WERI-Rb-1 (cell line): ENCODE measurements at regions not wholly inside any gene's neighbourhood (a gene's known extent, or its start where the extent isn't known, plus 50 kb on each side); places are given as distances from the start of the nearest gene placed in this dataset.
"Not testable (repeated sequence)": the region's sequence is repeated elsewhere in the genome, so short reads cannot be mapped to it uniquely, and the experiment has no call there.

Source experiments
- DNase-seq: peaks from one replicate; pipeline ENCODE4 v3.0.0-alpha.2; 2020
- H3K27ac ChIP-seq: fragments of 250-450 bp; sonication (Bioruptor Pico); 2 replicates; pipeline ENCODE4 v1.5.1; 2020; ENCODE audit warnings: mild to moderate bottlenecking, moderate library complexity
- H3K27me3 ChIP-seq: fragments of 250-450 bp; sonication (Bioruptor Pico); 2 replicates; pipeline ENCODE4 v1.5.1; 2021; ENCODE audit warnings: mild to moderate bottlenecking, low read depth, moderate library complexity; ENCODE audit not compliant: insufficient read depth, severe bottlenecking
- H3K36me3 ChIP-seq: fragments of 250-450 bp; sonication (Bioruptor Pico); 2 replicates; pipeline ENCODE4 v1.5.1; 2020; ENCODE audit warnings: mild to moderate bottlenecking, moderate library complexity
- H3K4me3 ChIP-seq: 2 replicates; pipeline ENCODE4 v1.5.1; 2011; ENCODE audit warnings: low read depth, mild to moderate bottlenecking, control low read depth, low read length
- H3K9me3 ChIP-seq: fragments of 250-450 bp; sonication (Bioruptor Pico); 2 replicates; pipeline ENCODE4 v1.5.1; 2021; ENCODE audit warnings: mild to moderate bottlenecking, moderate library complexity; ENCODE audit not compliant: severe bottlenecking
- CTCF ChIP-seq: IDR thresholded peaks from 2 replicates; pipeline ENCODE4 v1.5.1; 2011; ENCODE audit warnings: low read depth, mild to moderate bottlenecking, control low read depth, inconsistent platforms, low read length

- no peak for TF ChIP-seq CTCF
- no peaks in the 10 kb centered on the region for H3K27me3 ChIP-seq
- no peak for DNase-seq
- no peaks in the 10 kb centered on the region for H3K9me3 ChIP-seq
- no peak overlapping the region for H3K27ac ChIP-seq
- H3K36me3 ChIP-seq = no peaks in the 10 kb centered on the region
- H3K4me3 ChIP-seq = no peak overlapping the region
These were observed 689.0 kb downstream of the PLOD2 start for GRCh38 chr3:145471976-145472375.

- not testable (repeated sequence) for H3K27ac ChIP-seq, DNase-seq, H3K4me3 ChIP-seq
These were observed 678.2 kb downstream of the PLOD2 start for GRCh38 chr3:145482735-145483134.

GRCh38 chr3:145483992-145484391 is 677.0 kb downstream of the PLOD2 start:
- Histone ChIP-seq H3K9me3 (peaks cover 3% of the 10 kb centered on the region), H3K27me3 (no peaks in the 10 kb centered on the region), H3K36me3 (no peaks in the 10 kb centered on the region), H3K27ac (no peak overlapping the region), H3K4me3 (no peak overlapping the region)
- no peak for TF ChIP-seq CTCF
- no peak for DNase-seq

More at GRCh38 chr3:145482735-145483134, 678.2 kb downstream of the PLOD2 start:
- not testable (repeated sequence) for H3K27me3 ChIP-seq, H3K36me3 ChIP-seq, H3K9me3 ChIP-seq

- H3K36me3 ChIP-seq = no peaks in the 10 kb centered on the region
- no peak for DNase-seq
- no peaks in the 10 kb centered on the region for H3K9me3 ChIP-seq
- no peak overlapping the region for H3K27ac ChIP-seq
- no peak for TF ChIP-seq CTCF
- no peaks in the 10 kb centered on the region for H3K27me3 ChIP-seq
- no peak overlapping the region for H3K4me3 ChIP-seq
These were observed 672.0 kb downstream of the PLOD2 start for GRCh38 chr3:145489011-145489410.

GRCh38 chr3:145490088-145491048 is 670.6 kb downstream of the PLOD2 start:
- DNase-seq = no peak
- TF ChIP-seq CTCF = no peak
- H3K27me3 ChIP-seq = no peaks in the 10 kb centered on the region
- H3K36me3 ChIP-seq = no peaks in the 10 kb centered on the region
- no peak overlapping the region for H3K27ac ChIP-seq
- no peaks in the 10 kb centered on the region for H3K9me3 ChIP-seq
- H3K4me3 ChIP-seq = no peak overlapping the region

GRCh38 chr3:145492456-145492855 is 668.5 kb downstream of the PLOD2 start:
- no peaks in the 10 kb centered on the region for H3K36me3 ChIP-seq
- no peaks in the 10 kb centered on the region for H3K27me3 ChIP-seq
- H3K27ac ChIP-seq = no peak overlapping the region
- no peaks in the 10 kb centered on the region for H3K9me3 ChIP-seq
- no peak overlapping the region for H3K4me3 ChIP-seq
- no peak for DNase-seq
- no peak for TF ChIP-seq CTCF

GRCh38 chr3:145517416-145517815 is 643.6 kb downstream of the PLOD2 start:
- not testable (repeated sequence) for H3K4me3 ChIP-seq, H3K27me3 ChIP-seq, H3K36me3 ChIP-seq, H3K9me3 ChIP-seq, DNase-seq, H3K27ac ChIP-seq
